HEK293 (cell line): ENCODE measurements at regions not wholly inside any gene's neighbourhood (a gene's known extent, or its start where the extent isn't known, plus 50 kb on each side); places are given as distances from the start of the nearest gene placed in this dataset.

Experiments
- CTCF ChIA-PET: fragments of 350-600 bp; formaldehyde crosslinking; extraction: SDS; loops from one replicate; lab custom pipeline; 2021; ENCODE audit warnings: antibody characterized with exemption; lab: Yijun Ruan, JAX
- POLR2A ChIA-PET: fragments of 300-600 bp; formaldehyde crosslinking; extraction: SDS; loops from one replicate; lab custom pipeline; 2020; ENCODE audit warnings: antibody characterized with exemption, inconsistent platforms; lab: Yijun Ruan, JAX
- H3K27ac ChIP-seq: fragments of 200-500 bp; sonication (Bioruptor generic); 2 replicates; pipeline ENCODE4 v1.5.1; 2014; ENCODE audit warnings: low read depth, low read length, control low read depth, inconsistent platforms; ENCODE audit errors: extremely low read depth
- H3K36me3 ChIP-seq, 2 experiments: fragments of 200-500 bp in 1 of 2; sonication (Bioruptor generic) in 1 of 2; 1 replicate in 1 of 2; 2 replicates in 1 of 2; pipeline ENCODE4 v1.5.1; 2014 to 2017; ENCODE audit warnings: inconsistent platforms in 2 of 2, low read length in 2 of 2; ENCODE audit not compliant: control insufficient read depth in 2 of 2, insufficient read depth in 1 of 2
- H3K4me1 ChIP-seq: fragments of 200-500 bp; sonication (Bioruptor generic); 2 replicates; pipeline ENCODE4 v1.5.1; 2014; ENCODE audit warnings: mild to moderate bottlenecking, low read length, inconsistent platforms; ENCODE audit not compliant: control insufficient read depth, insufficient read depth
- H3K4me3 ChIP-seq: 2 replicates; pipeline ENCODE4 v1.5.1; 2011; ENCODE audit warnings: low read depth, mild to moderate bottlenecking, control low read depth, low read length, moderate library complexity
- H3K9me3 ChIP-seq: fragments of 200-500 bp; sonication (Bioruptor generic); 2 replicates; pipeline ENCODE4 v1.5.1; 2014; ENCODE audit warnings: low read depth, low read length, inconsistent platforms; ENCODE audit not compliant: control insufficient read depth, insufficient read depth
- KLF7 ChIP-seq: fragments of 450-650 bp; formaldehyde crosslinking; IDR thresholded peaks from 2 replicates; pipeline ENCODE4 v1.5.1; 2016; ENCODE audit warnings: missing biosample characterization, missing genetic modification characterization, borderline replicate concordance
- MZF1 ChIP-seq: fragments of 450-650 bp; formaldehyde crosslinking; IDR thresholded peaks from 2 replicates; pipeline ENCODE4 v1.5.1; 2017; ENCODE audit warnings: missing biosample characterization, missing genetic modification characterization, borderline replicate concordance
- RBAK ChIP-seq: fragments of 450-650 bp; formaldehyde crosslinking; IDR thresholded peaks from 2 replicates; pipeline ENCODE4 v1.5.1; 2016; ENCODE audit warnings: missing biosample characterization, missing genetic modification characterization
- REPIN1 ChIP-seq: fragments of 450-650 bp; formaldehyde crosslinking; IDR thresholded peaks from 2 replicates; pipeline ENCODE4 v1.5.1; 2017; ENCODE audit warnings: missing biosample characterization, missing genetic modification characterization, low read depth
- SETDB1 ChIP-seq: IDR thresholded peaks from one replicate; pipeline ENCODE4 v1.6.1; 2017; ENCODE audit warnings: mild to moderate bottlenecking, low read length, moderate library complexity, mixed read lengths; ENCODE audit not compliant: insufficient read length
- ZBTB20 ChIP-seq: fragments of 450-650 bp; formaldehyde crosslinking; IDR thresholded peaks from 2 replicates; pipeline ENCODE4 v1.5.1; 2016; ENCODE audit warnings: missing biosample characterization, missing genetic modification characterization
- ZBTB21 ChIP-seq: fragments of 450-650 bp; formaldehyde crosslinking; IDR thresholded peaks from 2 replicates; pipeline ENCODE4 v1.5.1; 2017; ENCODE audit warnings: missing biosample characterization, missing genetic modification characterization
- ZEB2 ChIP-seq: fragments of 450-650 bp; formaldehyde crosslinking; IDR thresholded peaks from 2 replicates; pipeline ENCODE4 v1.5.1; 2016; ENCODE audit warnings: missing biosample characterization, missing genetic modification characterization
- ZIC2 ChIP-seq: fragments of 450-650 bp; formaldehyde crosslinking; IDR thresholded peaks from 2 replicates; pipeline ENCODE4 v1.5.1; 2016; ENCODE audit warnings: missing biosample characterization, missing genetic modification characterization
- ZNF140 ChIP-seq: fragments of 450-650 bp; formaldehyde crosslinking; IDR thresholded peaks from 2 replicates; pipeline ENCODE4 v1.5.1; 2016; ENCODE audit warnings: missing biosample characterization, missing genetic modification characterization
- ZNF146 ChIP-seq: fragments of 450-650 bp; formaldehyde crosslinking; IDR thresholded peaks from 2 replicates; pipeline ENCODE4 v1.5.1; 2016; ENCODE audit warnings: missing biosample characterization, missing genetic modification characterization
- ZNF169 ChIP-seq: fragments of 450-650 bp; formaldehyde crosslinking; IDR thresholded peaks from 2 replicates; pipeline ENCODE4 v1.5.1; 2016; ENCODE audit warnings: missing biosample characterization, missing genetic modification characterization
- ZNF292 ChIP-seq: fragments of 450-650 bp; formaldehyde crosslinking; IDR thresholded peaks from 2 replicates; pipeline ENCODE4 v1.5.1; 2016; ENCODE audit warnings: low read depth, missing biosample characterization, missing genetic modification characterization, borderline replicate concordance
- ZNF416 ChIP-seq: fragments of 450-650 bp; formaldehyde crosslinking; IDR thresholded peaks from 2 replicates; pipeline ENCODE4 v1.5.1; 2016; ENCODE audit warnings: missing biosample characterization, missing genetic modification characterization
- ZNF473 ChIP-seq: fragments of 450-650 bp; formaldehyde crosslinking; IDR thresholded peaks from 2 replicates; pipeline ENCODE4 v1.5.1; 2017; ENCODE audit warnings: missing biosample characterization, missing genetic modification characterization
- ZNF510 ChIP-seq: fragments of 450-650 bp; formaldehyde crosslinking; IDR thresholded peaks from 2 replicates; pipeline ENCODE4 v1.5.1; 2018; ENCODE audit warnings: mild to moderate bottlenecking, missing genetic modification characterization, missing biosample characterization; ENCODE audit not compliant: insufficient replicate concordance
- ZNF544 ChIP-seq: fragments of 450-650 bp; formaldehyde crosslinking; IDR thresholded peaks from 2 replicates; pipeline ENCODE4 v1.5.0; 2017; ENCODE audit warnings: missing biosample characterization, missing genetic modification characterization
- ZNF558 ChIP-seq: fragments of 450-650 bp; formaldehyde crosslinking; IDR thresholded peaks from 2 replicates; pipeline ENCODE4 v1.5.1; 2016; ENCODE audit warnings: missing biosample characterization, missing genetic modification characterization
- ZNF560 ChIP-seq: fragments of 450-650 bp; formaldehyde crosslinking; IDR thresholded peaks from 2 replicates; pipeline ENCODE4 v1.5.1; 2017; ENCODE audit warnings: missing biosample characterization, missing genetic modification characterization, borderline replicate concordance
- ZNF600 ChIP-seq: fragments of 450-650 bp; formaldehyde crosslinking; IDR thresholded peaks from 2 replicates; pipeline ENCODE4 v1.5.1; 2016; ENCODE audit warnings: missing biosample characterization, missing genetic modification characterization
- ZNF670 ChIP-seq: fragments of 450-650 bp; formaldehyde crosslinking; IDR thresholded peaks from 2 replicates; pipeline ENCODE4 v1.5.1; 2016; ENCODE audit warnings: missing biosample characterization, missing genetic modification characterization, low read depth
- ZNF677 ChIP-seq: fragments of 450-650 bp; IDR thresholded peaks from 2 replicates; pipeline ENCODE4 v1.5.0; 2018; ENCODE audit warnings: missing biosample characterization, mild to moderate bottlenecking, missing genetic modification characterization, moderate library complexity
- ZNF747 ChIP-seq: fragments of 450-650 bp; formaldehyde crosslinking; IDR thresholded peaks from 2 replicates; pipeline ENCODE4 v1.5.1; 2016; ENCODE audit warnings: missing biosample characterization, missing genetic modification characterization
- ZNF830 ChIP-seq: fragments of 450-650 bp; IDR thresholded peaks from 2 replicates; pipeline ENCODE4 v1.5.0; 2018; ENCODE audit warnings: missing biosample characterization, missing genetic modification characterization, low read depth, mild to moderate bottlenecking, moderate library complexity
- ZNF837 ChIP-seq: fragments of 450-650 bp; formaldehyde crosslinking; IDR thresholded peaks from 2 replicates; pipeline ENCODE4 v1.5.1; 2016; ENCODE audit warnings: missing biosample characterization, missing genetic modification characterization
- TF ChIP-seq, protein P1 (sequence below): fragments of 450-650 bp; formaldehyde crosslinking; IDR thresholded peaks from 2 replicates; pipeline ENCODE4 v1.5.1; 2016; ENCODE audit warnings: missing biosample characterization, missing genetic modification characterization
- TF ChIP-seq, protein P2 (sequence below): fragments of 450-650 bp; formaldehyde crosslinking; IDR thresholded peaks from 2 replicates; pipeline ENCODE4 v1.5.1; 2016; ENCODE audit warnings: missing biosample characterization, missing genetic modification characterization
- TF ChIP-seq, protein P3 (sequence below): IDR thresholded peaks from 2 replicates; pipeline ENCODE4 v1.6.1; 2011; ENCODE audit warnings: mild to moderate bottlenecking, low read depth, low read length, borderline replicate concordance

DNA sequence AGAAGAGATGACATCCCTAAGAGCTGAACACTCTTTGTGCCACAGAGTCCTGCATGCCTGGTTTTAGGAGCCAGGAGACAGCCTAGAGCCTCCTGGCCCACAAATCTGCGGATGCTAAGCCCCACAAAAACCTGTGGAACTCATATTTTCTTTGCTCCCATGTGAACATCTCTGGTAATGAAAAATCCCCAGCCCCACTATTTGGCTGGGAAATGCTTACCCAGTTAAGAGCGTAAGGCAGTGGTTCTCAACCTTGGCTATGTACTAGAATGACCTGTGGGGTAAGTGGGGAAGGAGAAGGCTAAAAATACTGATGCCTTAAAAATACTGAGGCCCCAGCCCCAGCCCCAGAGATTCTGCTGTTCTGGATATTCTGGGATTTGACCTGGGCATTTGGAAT, 208.1 kb downstream of the EN1 start:
- H3K36me3 ChIP-seq = no peaks in the 10 kb centered on the region
- H3K4me1 ChIP-seq = no peaks in the 10 kb centered on the region
- H3K27ac ChIP-seq = no peak overlapping the region
- no peak overlapping the region for H3K4me3 ChIP-seq
- TF ChIP-seq ZNF837 (tag by site-specific recombination) (no peak), MZF1 (tag by site-specific recombination) (no peak), ZNF473 (tag by site-specific recombination) (no peak), ZNF146 (no peak), ZIC2 (tag by site-specific recombination) (no peak), ZNF292 (tag by site-specific recombination) (no peak), ZEB2 (no peak), ZNF677 (tag by site-specific recombination) (no peak), ZNF510 (tag by site-specific recombination) (no peak), REPIN1 (tag by site-specific recombination) (no peak), ZNF558 (tag by site-specific recombination) (no peak), RBAK (tag by site-specific recombination) (no peak), ZNF747 (tag by site-specific recombination) (no peak), ZNF670 (no peak), SETDB1 (no peak), KLF7 (tag by site-specific recombination) (no peak)
- TF ChIP-seq, protein P1, sequence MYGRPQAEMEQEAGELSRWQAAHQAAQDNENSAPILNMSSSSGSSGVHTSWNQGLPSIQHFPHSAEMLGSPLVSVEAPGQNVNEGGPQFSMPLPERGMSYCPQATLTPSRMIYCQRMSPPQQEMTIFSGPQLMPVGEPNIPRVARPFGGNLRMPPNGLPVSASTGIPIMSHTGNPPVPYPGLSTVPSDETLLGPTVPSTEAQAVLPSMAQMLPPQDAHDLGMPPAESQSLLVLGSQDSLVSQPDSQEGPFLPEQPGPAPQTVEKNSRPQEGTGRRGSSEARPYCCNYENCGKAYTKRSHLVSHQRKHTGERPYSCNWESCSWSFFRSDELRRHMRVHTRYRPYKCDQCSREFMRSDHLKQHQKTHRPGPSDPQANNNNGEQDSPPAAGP (tag by site-specific recombination) = no peak
- TF ChIP-seq, protein P2, sequence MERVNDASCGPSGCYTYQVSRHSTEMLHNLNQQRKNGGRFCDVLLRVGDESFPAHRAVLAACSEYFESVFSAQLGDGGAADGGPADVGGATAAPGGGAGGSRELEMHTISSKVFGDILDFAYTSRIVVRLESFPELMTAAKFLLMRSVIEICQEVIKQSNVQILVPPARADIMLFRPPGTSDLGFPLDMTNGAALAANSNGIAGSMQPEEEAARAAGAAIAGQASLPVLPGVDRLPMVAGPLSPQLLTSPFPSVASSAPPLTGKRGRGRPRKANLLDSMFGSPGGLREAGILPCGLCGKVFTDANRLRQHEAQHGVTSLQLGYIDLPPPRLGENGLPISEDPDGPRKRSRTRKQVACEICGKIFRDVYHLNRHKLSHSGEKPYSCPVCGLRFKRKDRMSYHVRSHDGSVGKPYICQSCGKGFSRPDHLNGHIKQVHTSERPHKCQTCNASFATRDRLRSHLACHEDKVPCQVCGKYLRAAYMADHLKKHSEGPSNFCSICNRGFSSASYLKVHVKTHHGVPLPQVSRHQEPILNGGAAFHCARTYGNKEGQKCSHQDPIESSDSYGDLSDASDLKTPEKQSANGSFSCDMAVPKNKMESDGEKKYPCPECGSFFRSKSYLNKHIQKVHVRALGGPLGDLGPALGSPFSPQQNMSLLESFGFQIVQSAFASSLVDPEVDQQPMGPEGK (tag by site-specific recombination) = no peak
- ChIA-PET POLR2A (no interaction called here), CTCF (no interaction called here)
- H3K9me3 ChIP-seq = no peaks in the 10 kb centered on the region

DNA sequence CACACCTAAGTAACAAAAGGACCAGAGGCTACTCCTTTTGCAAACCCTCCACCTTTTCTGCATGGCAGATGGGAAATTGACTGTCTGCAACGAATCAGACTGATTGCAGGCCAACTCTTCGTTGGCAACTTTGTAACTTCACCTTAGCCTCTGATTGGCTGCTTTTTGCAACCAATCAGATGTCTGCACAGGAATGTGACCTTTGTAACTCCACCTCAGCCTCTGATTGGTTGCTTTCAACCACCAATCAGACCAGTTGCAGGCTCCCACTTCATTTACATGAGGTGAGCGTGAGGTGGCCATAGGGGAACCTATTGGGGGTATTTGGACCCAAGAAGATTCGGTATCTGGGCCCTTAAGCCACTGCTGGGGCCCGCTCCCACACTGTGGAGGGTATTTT, 209.0 kb downstream of the EN1 start:
- Histone ChIP-seq H3K36me3 (no peaks in the 10 kb centered on the region), H3K9me3 (no peaks in the 10 kb centered on the region), H3K4me1 (no peaks in the 10 kb centered on the region), H3K4me3 (no peak overlapping the region), H3K27ac (no peak overlapping the region)
- POLR2A ChIA-PET = no interaction called here
- no peak for TF ChIP-seq ZNF140
- CTCF ChIA-PET = no interaction called here

DNA sequence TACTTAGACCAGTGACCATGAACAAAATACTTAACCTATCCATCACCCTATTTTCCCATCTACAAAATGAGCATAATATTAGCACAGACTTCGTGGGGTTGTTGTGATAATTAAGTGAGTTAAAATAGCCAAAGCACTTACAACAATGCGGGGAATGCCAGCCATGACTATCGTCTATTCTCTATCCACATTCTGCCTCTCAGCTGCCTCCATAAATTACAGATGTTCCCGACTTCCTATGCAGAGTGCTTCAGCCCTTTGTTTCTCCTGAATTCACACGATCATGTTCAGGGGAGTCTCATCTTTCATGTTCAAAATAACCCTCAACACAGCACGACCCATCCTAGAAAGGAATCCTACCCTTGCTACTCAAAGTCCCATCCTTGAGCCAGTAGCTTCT, 211.6 kb downstream of the EN1 start:
- Histone ChIP-seq H3K27ac (no peak overlapping the region), H3K36me3 (no peaks in the 10 kb centered on the region), H3K4me1 (no peaks in the 10 kb centered on the region), H3K9me3 (no peaks in the 10 kb centered on the region), H3K4me3 (no peak overlapping the region)
- no peak for TF ChIP-seq ZNF830 (tag by site-specific recombination)
- no peak for TF ChIP-seq ZNF544 (tag by site-specific recombination)
- no peak for TF ChIP-seq ZBTB21 (tag by site-specific recombination)
- TF ChIP-seq ZNF169 (tag by site-specific recombination) = no peak
- TF ChIP-seq ZBTB20 (tag by site-specific recombination) = no peak
- TF ChIP-seq ZNF600 (tag by site-specific recombination) = no peak
- no peak for TF ChIP-seq ZNF416
- TF ChIP-seq, protein P3, sequence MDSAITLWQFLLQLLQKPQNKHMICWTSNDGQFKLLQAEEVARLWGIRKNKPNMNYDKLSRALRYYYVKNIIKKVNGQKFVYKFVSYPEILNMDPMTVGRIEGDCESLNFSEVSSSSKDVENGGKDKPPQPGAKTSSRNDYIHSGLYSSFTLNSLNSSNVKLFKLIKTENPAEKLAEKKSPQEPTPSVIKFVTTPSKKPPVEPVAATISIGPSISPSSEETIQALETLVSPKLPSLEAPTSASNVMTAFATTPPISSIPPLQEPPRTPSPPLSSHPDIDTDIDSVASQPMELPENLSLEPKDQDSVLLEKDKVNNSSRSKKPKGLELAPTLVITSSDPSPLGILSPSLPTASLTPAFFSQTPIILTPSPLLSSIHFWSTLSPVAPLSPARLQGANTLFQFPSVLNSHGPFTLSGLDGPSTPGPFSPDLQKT = no peak
- TF ChIP-seq ZNF560 (tag by site-specific recombination) = no peak
- POLR2A ChIA-PET = no interaction called here
- CTCF ChIA-PET = no interaction called here
